Naive thymus-derived CD4-positive, alpha-beta T cell (primary cell): ENCODE measurements at regions not wholly inside any gene's neighbourhood (a gene's known extent, or its start where the extent isn't known, plus 50 kb on each side); places are given as distances from the start of the nearest gene placed in this dataset.

Experiments
- ATAC-seq: fragments of 150-1000 bp; cut with Tn5 transposase; 2 replicates; pipeline ENCODE4 v1.10.0; 2021; ENCODE audit warnings: mild to moderate bottlenecking, moderate library complexity
- CTCF ChIA-PET: fragments of 350-600 bp; sonication (Branson Sonifier 250); formaldehyde crosslinking; loops from one replicate; lab custom pipeline; 2021; ENCODE audit warnings: antibody characterized with exemption; lab: Charles Lee
- POLR2A ChIA-PET: fragments of 350-600 bp; sonication (Branson Sonifier 250); formaldehyde crosslinking; loops from one replicate; lab custom pipeline; 2021; ENCODE audit warnings: antibody characterized with exemption, inconsistent platforms; lab: Charles Lee
- DNase-seq, 9 donors: peaks; one replicate each; pipeline versions ENCODE4 v3.0.0 to v3.0.0-alpha.2; 2020 to 2022; ENCODE audit warnings: mixed read lengths in 1 of 9
- H3K27ac ChIP-seq: one replicate; pipeline ENCODE4 v1.7.0; 2013; ENCODE audit warnings: mild to moderate bottlenecking, low read depth, low read length, moderate library complexity
- H3K27me3 ChIP-seq, 2 donors: one replicate each; pipeline ENCODE4 v1.7.0; 2013; ENCODE audit warnings: low read length in 2 of 2, mild to moderate bottlenecking in 2 of 2, moderate library complexity in 2 of 2; ENCODE audit not compliant: control insufficient read depth in 2 of 2, insufficient read depth in 2 of 2
- H3K36me3 ChIP-seq, 3 experiments: 1 replicate in 2 of 3; 2 replicates in 1 of 3; pipeline ENCODE4 v1.7.0; 2013; ENCODE audit warnings: low read length in 3 of 3, mild to moderate bottlenecking in 3 of 3, moderate library complexity in 1 of 3; ENCODE audit not compliant: insufficient read depth in 3 of 3, control insufficient read depth in 2 of 3
- H3K4me1 ChIP-seq, 2 donors: one replicate each; pipeline ENCODE4 v1.7.0; 2013; ENCODE audit warnings: low read length in 2 of 2, mild to moderate bottlenecking in 2 of 2, moderate library complexity in 1 of 2; ENCODE audit not compliant: control insufficient read depth in 2 of 2, insufficient read depth in 2 of 2
- H3K4me3 ChIP-seq: 2 replicates; pipeline ENCODE4 v1.7.0; 2013; ENCODE audit warnings: mild to moderate bottlenecking, low read length
- H3K9me3 ChIP-seq, 3 experiments: 1 replicate in 2 of 3; 2 replicates in 1 of 3; pipeline ENCODE4 v1.7.0; 2013; ENCODE audit warnings: low read length in 3 of 3; ENCODE audit not compliant: control insufficient read depth in 2 of 3
- H3K27ac Mint-ChIP-seq, 9 donors: one replicate each; pipeline ENCODE4 v1.8.0; 2020 to 2022; ENCODE audit warnings: mixed read lengths in 9 of 9, mild to moderate bottlenecking in 8 of 9, moderate library complexity in 5 of 9, inconsistent platforms in 2 of 9
- H3K27me3 Mint-ChIP-seq, 5 donors: one replicate each; pipeline ENCODE4 v1.8.0; 2021 to 2022; ENCODE audit warnings: mixed read lengths in 5 of 5, mild to moderate bottlenecking in 1 of 5
- H3K36me3 Mint-ChIP-seq, 5 donors: one replicate each; pipeline ENCODE4 v1.8.0; 2020 to 2022; ENCODE audit warnings: mixed read lengths in 5 of 5, mild to moderate bottlenecking in 3 of 5, inconsistent platforms in 1 of 5
- H3K4me1 Mint-ChIP-seq, 7 donors: one replicate each; pipeline ENCODE4 v1.8.0; 2020 to 2022; ENCODE audit warnings: mixed read lengths in 7 of 7, mild to moderate bottlenecking in 3 of 7, inconsistent platforms in 1 of 7
- H3K4me3 Mint-ChIP-seq, 10 donors: one replicate each; pipeline ENCODE4 v1.8.0; 2020 to 2022; ENCODE audit warnings: mild to moderate bottlenecking in 10 of 10, mixed read lengths in 10 of 10, moderate library complexity in 6 of 10, inconsistent platforms in 2 of 10
- H3K9me3 Mint-ChIP-seq, 11 donors: one replicate each; pipeline ENCODE4 v1.8.0; 2020 to 2022; ENCODE audit warnings: mixed read lengths in 11 of 11, mild to moderate bottlenecking in 4 of 11, inconsistent platforms in 1 of 11, moderate library complexity in 1 of 11
- intact Hi-C, 2 donors: fragments of 100-400 bp; cut with micrococcal nuclease; formaldehyde crosslinking; loops; one replicate each; pipeline ENCODE4 v1.15.1; 2023

GRCh38 chr15:92772061-92772460, 116.5 kb upstream of the FAM174B start:
- H3K4me3 Mint-ChIP-seq = no peak overlapping the region
- ChIA-PET POLR2A (no interaction called here), CTCF (no interaction called here)
- intact Hi-C loops = no loop called here
- Histone ChIP-seq H3K4me3 (no peak overlapping the region), H3K27ac (no peak overlapping the region), H3K9me3 (no peaks in the 10 kb centered on the region), H3K36me3 (no peaks in the 10 kb centered on the region), H3K4me1 (no peaks in the 10 kb centered on the region), H3K27me3 (no peaks in the 10 kb centered on the region)
- H3K36me3 Mint-ChIP-seq = peaks cover 0 to 4% (median 3%) of the 10 kb centered on the region in 5 donors
- no peaks in the 10 kb centered on the region for H3K4me1 Mint-ChIP-seq
- DNase-seq (no peak), ATAC-seq (no peak)
- no peaks in the 10 kb centered on the region for H3K27me3 Mint-ChIP-seq
- H3K9me3 Mint-ChIP-seq = peaks cover 0 to 4% (median 0%) of the 10 kb centered on the region in 11 donors
- no peak overlapping the region for H3K27ac Mint-ChIP-seq

GRCh38 chr15:92772626-92773244, 117.2 kb upstream of the FAM174B start:
- H3K4me3 Mint-ChIP-seq = no peak overlapping the region
- H3K9me3 Mint-ChIP-seq = peaks cover 0 to 4% (median 0%) of the 10 kb centered on the region in 11 donors
- H3K9me3 ChIP-seq = no peaks in the 10 kb centered on the region
- DNase-seq (no peak), ATAC-seq (no peak)
- H3K36me3 ChIP-seq = no peaks in the 10 kb centered on the region
- POLR2A ChIA-PET = no interaction called here
- H3K4me1 Mint-ChIP-seq = no peaks in the 10 kb centered on the region
- no peaks in the 10 kb centered on the region for H3K4me1 ChIP-seq
- H3K27ac Mint-ChIP-seq = no peak overlapping the region
- no peak overlapping the region for H3K4me3 ChIP-seq
- no peaks in the 10 kb centered on the region for H3K27me3 Mint-ChIP-seq
- H3K27me3 ChIP-seq = no peaks in the 10 kb centered on the region
- peaks cover 0 to 4% (median 3%) of the 10 kb centered on the region in 5 donors for H3K36me3 Mint-ChIP-seq
- intact Hi-C loops = no loop called here
- CTCF ChIA-PET = no interaction called here
- H3K27ac ChIP-seq = no peak overlapping the region

GRCh38 chr15:92773340-92773739, 117.8 kb upstream of the FAM174B start:
- DNase-seq (no peak), ATAC-seq (no peak)
- Mint-ChIP-seq H3K4me1 (no peaks in the 10 kb centered on the region), H3K36me3 (peaks cover 0 to 4% (median 3%) of the 10 kb centered on the region in 5 donors), H3K27me3 (no peaks in the 10 kb centered on the region), H3K9me3 (peaks cover 0 to 4% (median 0%) of the 10 kb centered on the region in 11 donors), H3K27ac (no peak overlapping the region), H3K4me3 (no peak overlapping the region)
- POLR2A ChIA-PET = no interaction called here
- intact Hi-C loops = no loop called here
- no peaks in the 10 kb centered on the region for H3K9me3 ChIP-seq
- H3K27ac ChIP-seq = no peak overlapping the region
- CTCF ChIA-PET = no interaction called here
- H3K27me3 ChIP-seq = no peaks in the 10 kb centered on the region
- H3K36me3 ChIP-seq = no peaks in the 10 kb centered on the region
- no peaks in the 10 kb centered on the region for H3K4me1 ChIP-seq
- no peak overlapping the region for H3K4me3 ChIP-seq

- H3K9me3 ChIP-seq = peaks cover 0 to 5% (median 0%) of the 10 kb centered on the region in 3 experiments
- H3K27ac ChIP-seq = no peak overlapping the region
- Mint-ChIP-seq H3K27me3 (no peaks in the 10 kb centered on the region), H3K36me3 (peaks cover 0 to 13% (median 5%) of the 10 kb centered on the region in 5 donors), H3K9me3 (peaks cover 0 to 10% (median 5%) of the 10 kb centered on the region in 11 donors), H3K4me1 (no peaks in the 10 kb centered on the region), H3K27ac (peak overlapping the region in 1 of 9 donors; percentile 41), H3K4me3 (no peak overlapping the region)
- ChIA-PET POLR2A (interaction anchor here (0.7 kb wide), 1 partner anchor 11 kb away, joined by 4 read pairs; no protein-coding TSS in a partner anchor), CTCF (no interaction called here)
- no peak overlapping the region for H3K4me3 ChIP-seq
- no peaks in the 10 kb centered on the region for H3K27me3 ChIP-seq
- DNase-seq = no peak
- ATAC-seq = no peak
- intact Hi-C loops = no loop called here
- H3K4me1 ChIP-seq = no peaks in the 10 kb centered on the region
- no peaks in the 10 kb centered on the region for H3K36me3 ChIP-seq
These were observed 120.2 kb upstream of the CHD2 start for GRCh38 chr15:92779874-92780273.

- no peak for ATAC-seq
- Histone ChIP-seq H3K4me3 (no peak overlapping the region), H3K36me3 (no peaks in the 10 kb centered on the region), H3K4me1 (no peaks in the 10 kb centered on the region), H3K27ac (no peak overlapping the region), H3K9me3 (peaks cover 0 to 5% (median 0%) of the 10 kb centered on the region in 3 experiments), H3K27me3 (no peaks in the 10 kb centered on the region)
- no peak overlapping the region for H3K27ac Mint-ChIP-seq
- no peaks in the 10 kb centered on the region for H3K27me3 Mint-ChIP-seq
- DNase-seq = no peak
- ChIA-PET CTCF (no interaction called here), POLR2A (interaction anchor here (0.7 kb wide), 1 partner anchor 10 kb away, joined by 4 read pairs; no protein-coding TSS in a partner anchor)
- peaks cover under 1 to 17% (median 8%) of the 10 kb centered on the region in 5 donors for H3K36me3 Mint-ChIP-seq
- H3K4me1 Mint-ChIP-seq = no peaks in the 10 kb centered on the region
- H3K9me3 Mint-ChIP-seq = peaks cover 0 to 10% (median 5%) of the 10 kb centered on the region in 11 donors
- intact Hi-C loops = no loop called here
- no peak overlapping the region for H3K4me3 Mint-ChIP-seq
These were observed 119.3 kb upstream of the CHD2 start for GRCh38 chr15:92780843-92781242.

- CTCF ChIA-PET = interaction anchor here (0.7 kb wide), 1 partner anchor 194 kb away, joined by 3 read pairs; no protein-coding TSS in a partner anchor
- H3K27ac ChIP-seq = no peak overlapping the region
- H3K27me3 ChIP-seq = no peaks in the 10 kb centered on the region
- DNase-seq (no peak), ATAC-seq (no peak)
- H3K4me3 Mint-ChIP-seq = no peak overlapping the region
- peaks cover 0 to 5% (median 0%) of the 10 kb centered on the region in 3 experiments for H3K9me3 ChIP-seq
- no peaks in the 10 kb centered on the region for H3K27me3 Mint-ChIP-seq
- no peak overlapping the region for H3K27ac Mint-ChIP-seq
- peaks cover 4 to 19% (median 11%) of the 10 kb centered on the region in 5 donors for H3K36me3 Mint-ChIP-seq
- intact Hi-C loops = no loop called here
- H3K36me3 ChIP-seq = no peaks in the 10 kb centered on the region
- H3K4me1 ChIP-seq = no peaks in the 10 kb centered on the region
- no peaks in the 10 kb centered on the region for H3K4me1 Mint-ChIP-seq
- H3K9me3 Mint-ChIP-seq = peaks cover 0 to 10% (median 5%) of the 10 kb centered on the region in 11 donors
- POLR2A ChIA-PET = no interaction called here
- no peak overlapping the region for H3K4me3 ChIP-seq
These were observed 118.1 kb upstream of the CHD2 start for GRCh38 chr15:92781925-92782453.
